Cardiac fibroblast (primary cell): ENCODE measurements at regions not wholly inside any gene's neighbourhood (a gene's known extent, or its start where the extent isn't known, plus 50 kb on each side); places are given as distances from the start of the nearest gene placed in this dataset.

Source experiments
- DNase-seq, 2 donors: peaks; one replicate each; pipeline versions ENCODE4 v3.0.0 to v3.0.0-alpha.2; 2010; ENCODE audit warnings: low read depth in 2 of 2
- H3K4me3 ChIP-seq, 2 donors: replicated peaks in 1 of 2; 1 replicate in 1 of 2; 2 replicates in 1 of 2; pipeline ENCODE4 v1.5.1; 2011; ENCODE audit warnings: low read depth in 2 of 2, low read length in 2 of 2, mild to moderate bottlenecking in 2 of 2, moderate library complexity in 1 of 2
- CTCF ChIP-seq: IDR thresholded peaks from one replicate; pipeline ENCODE4 v1.5.1; 2011; ENCODE audit warnings: low read depth, mild to moderate bottlenecking, low read length, inconsistent platforms

- DNase-seq = no peak
- TF ChIP-seq CTCF = no peak
- H3K4me3 ChIP-seq = no peak overlapping the region
Measured at GRCh38 chr20:20815711-20816455, 103.4 kb upstream of the RALGAPA2 start.

GRCh38 chr20:20814685-20815084 lies 102.2 kb upstream of the RALGAPA2 start:
- TF ChIP-seq CTCF = no peak
- DNase-seq = no peak

GRCh38 chr20:20812136-20812535 lies 99.7 kb upstream of the RALGAPA2 start:
- no peak for TF ChIP-seq CTCF
- H3K4me3 ChIP-seq = no peak overlapping the region
- DNase-seq = no peak

More at GRCh38 chr20:20814685-20815084, 102.2 kb upstream of the RALGAPA2 start:
- no peak overlapping the region for H3K4me3 ChIP-seq

- no peak for TF ChIP-seq CTCF
- no peak for DNase-seq
- no peak overlapping the region for H3K4me3 ChIP-seq
Measured at GRCh38 chr20:20808016-20808415, 95.6 kb upstream of the RALGAPA2 start.

GRCh38 chr20:20806121-20807095 lies 94.0 kb upstream of the RALGAPA2 start:
- DNase-seq = no peak
- H3K4me3 ChIP-seq = no peak overlapping the region
- TF ChIP-seq CTCF = no peak

- no peak for TF ChIP-seq CTCF
- DNase-seq = no peak
Measured at GRCh38 chr20:20803011-20803410, 90.6 kb upstream of the RALGAPA2 start.

More at GRCh38 chr20:20803011-20803410, 90.6 kb upstream of the RALGAPA2 start:
- H3K4me3 ChIP-seq = no peak overlapping the region
